ENCODE measurements at regions not wholly inside any gene's neighbourhood (a gene's known extent, or its start where the extent isn't known, plus 50 kb on each side); places are given as distances from the start of the nearest gene placed in this dataset.

DNA sequence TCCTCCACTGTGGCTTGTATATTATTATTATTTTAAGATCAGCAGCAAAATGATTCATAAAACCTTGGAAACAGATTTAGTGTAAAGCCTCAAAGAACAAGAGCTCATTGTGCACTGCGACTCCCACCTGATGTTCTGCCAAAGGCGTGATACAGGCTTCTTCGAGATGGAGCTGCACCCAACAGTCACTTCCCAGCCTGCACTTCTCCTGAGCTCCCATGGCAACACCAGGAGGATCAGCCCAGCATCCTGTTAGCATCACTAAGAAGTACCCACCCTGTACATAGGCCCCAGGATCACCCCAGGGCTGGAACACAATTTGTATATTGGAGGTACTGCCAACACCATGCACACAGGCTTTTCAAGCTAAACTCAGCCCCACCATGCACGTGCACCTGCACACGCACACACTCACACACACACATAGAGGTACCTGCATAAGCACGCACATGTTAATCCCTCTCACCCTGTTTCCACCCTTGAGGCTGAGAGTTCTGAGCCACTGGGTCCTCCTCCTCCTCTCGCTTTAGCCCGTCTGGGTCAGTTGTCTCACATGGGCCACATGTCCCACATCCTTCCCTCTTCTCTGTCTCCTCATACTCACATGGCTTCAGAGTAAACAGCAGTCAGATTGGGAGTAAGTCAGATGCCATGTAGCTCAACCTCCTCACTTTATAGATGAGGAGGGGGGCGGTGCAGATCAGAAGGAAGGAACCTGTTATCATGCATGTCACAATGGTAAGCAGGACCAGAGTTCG is 281.9 kb upstream of the POU3F1 start:
- TF ChIP-seq EZH2 (IDR thresholded peaks at IDR 0.05; ENCODE audit: borderline replicate concordance, low read depth, low read length) (no peak), SAFB2 (IDR thresholded peaks at IDR 0.05; ENCODE audit: borderline replicate concordance, low read depth, low read length, severe bottlenecking) (no peak), EGR1 (conservative IDR thresholded peaks at IDR 0.05) (no peak)

All from K562 (cell line).